HCT116 (cell line): ENCODE measurements at regions not wholly inside any gene's neighbourhood (a gene's known extent, or its start where the extent isn't known, plus 50 kb on each side); places are given as distances from the start of the nearest gene placed in this dataset.

Experiments used
- ATAC-seq: fragments of 200-7000 bp; cut with Tn5 transposase; 2 replicates; pipeline ENCODE4 v1.9.1; 2020; ENCODE audit warnings: mild to moderate bottlenecking, moderate library complexity
- BruUV-seq: library from RNA; stranded (reverse); fragments of 400-500 nt; replicated peaks from 2 replicates; lab custom pipeline; 2021; lab: Mats Ljungman, UMichigan
- CTCF ChIA-PET: fragments of 300-600 bp; sonication (Branson Sonifier 250); formaldehyde crosslinking; loops from one replicate; lab custom pipeline; 2021; ENCODE audit warnings: antibody characterized with exemption; lab: Charles Lee
- POLR2A ChIA-PET: fragments of 300-600, 350-600 bp; sonication (Branson Sonifier 250); formaldehyde crosslinking; loops from one replicate; lab custom pipeline; 2021; ENCODE audit warnings: antibody characterized with exemption; lab: Charles Lee
- RAD21 ChIA-PET, 2 experiments: fragments of 300-600 bp; sonication (Branson Sonifier 250); formaldehyde crosslinking; loops; one replicate each; lab custom pipeline; 2023; ENCODE audit warnings: low total read pairs in 2 of 2; ENCODE audit not compliant: uncharacterized antibody in 2 of 2, unreplicated experiment in 2 of 2, low non-redundant PET in 1 of 2; lab: Charles Lee
- DNase-seq: peaks from one replicate; pipeline ENCODE4 v3.0.0-alpha.2; 2010; ENCODE audit warnings: low read depth, low spot score
- H2AFZ ChIP-seq: fragments of 200-600 bp; shearing (Covaris generic), sonication (generic); 2 replicates; pipeline ENCODE4 v1.6.1; 2017; ENCODE audit warnings: low read depth, mixed run types, mixed read lengths, antibody characterized with exemption, low read length; ENCODE audit not compliant: poor library complexity, severe bottlenecking
- H3K27ac ChIP-seq: 2 replicates; pipeline ENCODE4 v1.5.1; 2012; ENCODE audit warnings: low read depth, low read length
- H3K27me3 ChIP-seq: fragments of 200-600 bp; sonication (generic); 2 replicates; pipeline ENCODE4 v1.6.1; 2016; ENCODE audit warnings: mixed run types, low read length, mixed read lengths; ENCODE audit not compliant: insufficient read depth
- H3K36me3 ChIP-seq, 2 experiments: fragments of 200-500 bp in 1 of 2; fragments of 200-600 bp in 1 of 2; sonication (Bioruptor generic) in 1 of 2; sonication (generic) in 1 of 2; 2 replicates each; pipeline versions ENCODE4 v1.5.1 to v1.6.1; 2014 to 2016; ENCODE audit warnings: low read length in 2 of 2, inconsistent platforms in 1 of 2, mixed read lengths in 1 of 2, mixed run types in 1 of 2; ENCODE audit not compliant: insufficient read depth in 2 of 2, control insufficient read depth in 1 of 2
- H3K4me1 ChIP-seq, 2 experiments: fragments of 200-600 bp in 1 of 2; sonication (generic) in 1 of 2; 2 replicates each; pipeline versions ENCODE4 v1.5.1 to v1.6.1; 2012 to 2017; ENCODE audit warnings: low read length in 2 of 2, inconsistent platforms in 1 of 2, mild to moderate bottlenecking in 1 of 2, mixed read lengths in 1 of 2, mixed run types in 1 of 2, moderate library complexity in 1 of 2; ENCODE audit not compliant: insufficient read depth in 2 of 2, control insufficient read depth in 1 of 2
- H3K4me2 ChIP-seq: fragments of 200-600 bp; sonication (generic); 2 replicates; pipeline ENCODE4 v1.6.1; 2017; ENCODE audit warnings: mixed run types, low read length, mixed read lengths
- H3K4me3 ChIP-seq, 2 experiments: fragments of 200-600 bp in 1 of 2; sonication (generic) in 1 of 2; replicated peaks in 1 of 2; 2 replicates each; pipeline ENCODE4 v1.5.1; 2011 to 2016; ENCODE audit warnings: low read length in 2 of 2, control low read depth in 1 of 2, low read depth in 1 of 2, mild to moderate bottlenecking in 1 of 2, mixed read lengths in 1 of 2, mixed run types in 1 of 2
- H3K79me2 ChIP-seq: fragments of 200-600 bp; sonication (generic); 2 replicates; pipeline ENCODE4 v1.6.1; 2017; ENCODE audit warnings: mild to moderate bottlenecking, mixed run types, low read length, moderate library complexity, mixed read lengths; ENCODE audit not compliant: insufficient read depth
- H3K9ac ChIP-seq: fragments of 200-600 bp; sonication (generic); 2 replicates; pipeline ENCODE4 v1.6.1; 2016; ENCODE audit warnings: low read length, mixed read lengths
- H3K9me2 ChIP-seq: fragments of 200-600 bp; sonication (generic), shearing (Covaris generic); 2 replicates; pipeline ENCODE4 v1.6.1; 2017; ENCODE audit warnings: mixed run types, mild to moderate bottlenecking, moderate library complexity; ENCODE audit not compliant: insufficient read depth
- H3K9me3 ChIP-seq, 2 experiments: fragments of 200-500 bp in 1 of 2; fragments of 200-600 bp in 1 of 2; sonication (Bioruptor generic) in 1 of 2; sonication (generic) in 1 of 2; 2 replicates each; pipeline ENCODE4 v1.6.1; 2014 to 2017; ENCODE audit warnings: low read length in 2 of 2, mixed read lengths in 2 of 2, inconsistent platforms in 1 of 2, low read depth in 1 of 2, mild to moderate bottlenecking in 1 of 2, mixed run types in 1 of 2, moderate library complexity in 1 of 2; ENCODE audit not compliant: control insufficient read depth in 1 of 2, insufficient read depth in 1 of 2
- H4K20me1 ChIP-seq: fragments of 200-600 bp; sonication (generic), shearing (Covaris generic); 2 replicates; pipeline ENCODE4 v1.6.1; 2017; ENCODE audit warnings: mixed run types, mild to moderate bottlenecking, moderate library complexity; ENCODE audit not compliant: insufficient read depth
- ATF3 ChIP-seq: IDR thresholded peaks from 2 replicates; pipeline ENCODE4 v1.6.1; 2012
- CBX3 ChIP-seq: IDR thresholded peaks from 2 replicates; pipeline ENCODE4 v1.6.1; 2012; ENCODE audit warnings: low read depth
- CEBPB ChIP-seq: IDR thresholded peaks from 2 replicates; pipeline ENCODE4 v1.6.1; 2012; ENCODE audit warnings: low read depth
- EGR1 ChIP-seq: IDR thresholded peaks from 2 replicates; pipeline ENCODE4 v1.6.1; 2012; ENCODE audit warnings: low read depth
- EZH2phosphoT487 ChIP-seq: fragments of 200-600 bp; IDR thresholded peaks from 2 replicates; pipeline ENCODE4 v1.6.1; 2018; ENCODE audit warnings: antibody characterized with exemption, borderline replicate concordance
- FOSL1 ChIP-seq: IDR thresholded peaks from 2 replicates; pipeline ENCODE4 v1.6.1; 2012; ENCODE audit warnings: low read depth
- JUND ChIP-seq: IDR thresholded peaks from 2 replicates; pipeline ENCODE4 v1.6.1; 2012
- MAX ChIP-seq: IDR thresholded peaks from 2 replicates; pipeline ENCODE4 v1.6.1; 2012
- POLR2A ChIP-seq: IDR thresholded peaks from 2 replicates; pipeline ENCODE4 v1.7.0; 2011; ENCODE audit warnings: borderline replicate concordance; ENCODE audit not compliant: insufficient read depth, insufficient read length; ENCODE audit errors: extremely low read depth
- REST ChIP-seq: IDR thresholded peaks from 2 replicates; pipeline ENCODE4 v1.6.1; 2012; ENCODE audit warnings: low read depth
- SIN3A ChIP-seq: IDR thresholded peaks from 2 replicates; pipeline ENCODE4 v1.6.1; 2012; ENCODE audit warnings: low read depth
- SRF ChIP-seq: IDR thresholded peaks from 2 replicates; pipeline ENCODE4 v1.6.1; 2012; ENCODE audit warnings: low read depth
- YY1 ChIP-seq: IDR thresholded peaks from 2 replicates; pipeline ENCODE4 v1.6.1; 2011; ENCODE audit warnings: low read length, low read depth, moderate library complexity, mild to moderate bottlenecking; ENCODE audit not compliant: insufficient replicate concordance; ENCODE audit errors: extremely low read depth
- intact Hi-C: fragments of 100-400 bp; cut with micrococcal nuclease; formaldehyde crosslinking; loops from 2 replicates; pipeline ENCODE4 v1.10.0; 2022

- TF ChIP-seq SRF = no peak
- no peak for TF ChIP-seq YY1
- no peak for TF ChIP-seq POLR2A
- no peak for TF ChIP-seq FOSL1
- TF ChIP-seq CEBPB = no peak
- TF ChIP-seq EZH2phosphoT487 = no peak
- no peak for TF ChIP-seq MAX
- TF ChIP-seq REST = no peak
These were observed 672.2 kb downstream of the DIPK2A start (continued) for GRCh38 chr3:144643771-144644198.

GRCh38 chr3:144645300-144645699 lies 673.7 kb downstream of the DIPK2A start:
- TF ChIP-seq MAX = no peak
- TF ChIP-seq ATF3 = no peak
- no peak for TF ChIP-seq EGR1
- TF ChIP-seq JUND = no peak
- TF ChIP-seq SIN3A = no peak
- no peak for TF ChIP-seq CBX3
- TF ChIP-seq, all 23 proteins: peak for 0
- ChIA-PET POLR2A (no interaction called here), RAD21 (no interaction called here), CTCF (no interaction called here)
- Histone ChIP-seq H3K9me2 (no peaks in the 10 kb centered on the region), H3K36me3 (no peaks in the 10 kb centered on the region), H2AFZ (no peak overlapping the region), H3K27ac (no peak overlapping the region), H3K9me3 (no peaks in the 10 kb centered on the region), H4K20me1 (no peaks in the 10 kb centered on the region), H3K4me3 (no peak overlapping the region), H3K79me2 (no peaks in the 10 kb centered on the region), H3K4me1 (no peaks in the 10 kb centered on the region), H3K4me2 (no peak overlapping the region), H3K27me3 (no peaks in the 10 kb centered on the region), H3K9ac (no peak overlapping the region)
- ATAC-seq (no peak), DNase-seq (no peak)
- no TSS peak for BruUV-seq
- intact Hi-C loops = no loop called here
